ENCODE measurements at regions not wholly inside any gene's neighbourhood (a gene's known extent, or its start where the extent isn't known, plus 50 kb on each side); places are given as distances from the start of the nearest gene placed in this dataset.

GRCh38 chr4:119752936-119753335 lies 124.3 kb upstream of the PDE5A start:
- DNase-seq: no peak
- no peak overlapping the region for H3K4me3 ChIP-seq
- intact Hi-C loops (cut with DNase I): no loop called here
- no peak for ATAC-seq
- no peak for TF ChIP-seq CTCF (IDR thresholded peaks at IDR 0.05)
- peaks cover 0 to 5% (median 0%) of the 10 kb centered on the region in 4 donors for H3K9me3 ChIP-seq
- H3K36me3 ChIP-seq: no peaks in the 10 kb centered on the region
- FAIRE-seq: no peak
- no peaks in the 10 kb centered on the region for H3K4me1 ChIP-seq
- WGBS, 2 donors: 45 to 85% methylated on average over 2 of the region's 2 CpGs
- H3K27me3 ChIP-seq: peaks cover 0 to 5% (median 0%) of the 10 kb centered on the region in 4 donors
- H3K27ac ChIP-seq: no peak overlapping the region

GRCh38 chr4:119750771-119751170 lies 122.2 kb upstream of the PDE5A start:
- FAIRE-seq: no peak
- Histone ChIP-seq H3K36me3 (no peaks in the 10 kb centered on the region), H3K4me1 (no peaks in the 10 kb centered on the region), H3K27me3 (peaks cover 0 to 5% (median 0%) of the 10 kb centered on the region in 4 donors), H3K9me3 (peaks cover 0 to 5% (median 0%) of the 10 kb centered on the region in 4 donors), H3K4me3 (no peak overlapping the region), H3K27ac (no peak overlapping the region)
- no peak for TF ChIP-seq CTCF (IDR thresholded peaks at IDR 0.05)
- 61 to 88% methylated on average over 1 of the region's 1 CpG for WGBS, 2 donors
- no peak for DNase-seq
- ATAC-seq: no peak
- intact Hi-C loops (cut with DNase I): no loop called here

GRCh38 chr4:119750048-119750447 lies 121.4 kb upstream of the PDE5A start:
- Histone ChIP-seq H3K27ac (no peak overlapping the region), H3K4me3 (no peak overlapping the region), H3K27me3 (peaks cover 0 to 5% (median 0%) of the 10 kb centered on the region in 4 donors), H3K9me3 (peaks cover 0 to under 1% (median 0%) of the 10 kb centered on the region in 4 donors), H3K4me1 (no peaks in the 10 kb centered on the region), H3K36me3 (no peaks in the 10 kb centered on the region)
- no peak for TF ChIP-seq CTCF (IDR thresholded peaks at IDR 0.05)
- FAIRE-seq: no peak
- no peak for DNase-seq
- intact Hi-C loops (cut with DNase I): no loop called here
- ATAC-seq: no peak

- ATAC-seq: no peak
- no peak for FAIRE-seq
- intact Hi-C loops (cut with DNase I): no loop called here
Measured at GRCh38 chr4:119748853-119749252, 120.2 kb upstream of the PDE5A start.

More at GRCh38 chr4:119748853-119749252, 120.2 kb upstream of the PDE5A start:
- 65 to 66% methylated on average over 2 of the region's 2 CpGs for WGBS, 2 donors
- Histone ChIP-seq H3K9me3 (no peaks in the 10 kb centered on the region), H3K27ac (no peak overlapping the region), H3K4me3 (no peak overlapping the region), H3K36me3 (no peaks in the 10 kb centered on the region), H3K4me1 (no peaks in the 10 kb centered on the region), H3K27me3 (peaks cover 0 to 5% (median 0%) of the 10 kb centered on the region in 4 donors)
- TF ChIP-seq CTCF (IDR thresholded peaks at IDR 0.05): no peak
- no peak for DNase-seq
